ENCODE measurements at regions not wholly inside any gene's neighbourhood (a gene's known extent, or its start where the extent isn't known, plus 50 kb on each side); places are given as distances from the start of the nearest gene placed in this dataset.

DNA sequence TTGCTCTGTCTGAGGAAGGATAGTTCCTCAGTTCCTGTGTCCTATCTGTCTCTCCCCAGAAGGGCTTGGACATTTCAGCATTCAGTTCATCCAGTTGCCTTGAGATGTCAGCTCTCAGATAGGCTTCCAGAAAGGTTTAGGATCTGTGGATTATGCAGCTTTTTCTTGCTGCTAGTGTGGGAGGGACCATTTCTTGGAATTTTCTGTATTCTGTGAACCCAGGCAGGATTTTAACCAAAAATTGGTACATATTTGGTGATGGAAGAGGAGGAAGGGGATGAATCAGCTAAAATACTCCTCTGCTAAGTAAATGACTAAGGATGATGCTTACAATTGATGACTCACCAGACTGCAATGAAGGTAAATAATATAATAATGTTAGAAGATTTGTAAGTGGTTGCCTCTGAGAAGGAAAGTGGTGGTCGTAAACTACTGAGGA, 58.6 kb upstream of the DOCK10 start (continued):
- TF ChIP-seq, protein P1, sequence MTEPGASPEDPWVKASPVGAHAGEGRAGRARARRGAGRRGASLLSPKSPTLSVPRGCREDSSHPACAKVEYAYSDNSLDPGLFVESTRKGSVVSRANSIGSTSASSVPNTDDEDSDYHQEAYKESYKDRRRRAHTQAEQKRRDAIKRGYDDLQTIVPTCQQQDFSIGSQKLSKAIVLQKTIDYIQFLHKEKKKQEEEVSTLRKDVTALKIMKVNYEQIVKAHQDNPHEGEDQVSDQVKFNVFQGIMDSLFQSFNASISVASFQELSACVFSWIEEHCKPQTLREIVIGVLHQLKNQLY (CRISPR knock-in tag; IDR thresholded peaks at IDR 0.05): no peak
- TF ChIP-seq, protein P2, sequence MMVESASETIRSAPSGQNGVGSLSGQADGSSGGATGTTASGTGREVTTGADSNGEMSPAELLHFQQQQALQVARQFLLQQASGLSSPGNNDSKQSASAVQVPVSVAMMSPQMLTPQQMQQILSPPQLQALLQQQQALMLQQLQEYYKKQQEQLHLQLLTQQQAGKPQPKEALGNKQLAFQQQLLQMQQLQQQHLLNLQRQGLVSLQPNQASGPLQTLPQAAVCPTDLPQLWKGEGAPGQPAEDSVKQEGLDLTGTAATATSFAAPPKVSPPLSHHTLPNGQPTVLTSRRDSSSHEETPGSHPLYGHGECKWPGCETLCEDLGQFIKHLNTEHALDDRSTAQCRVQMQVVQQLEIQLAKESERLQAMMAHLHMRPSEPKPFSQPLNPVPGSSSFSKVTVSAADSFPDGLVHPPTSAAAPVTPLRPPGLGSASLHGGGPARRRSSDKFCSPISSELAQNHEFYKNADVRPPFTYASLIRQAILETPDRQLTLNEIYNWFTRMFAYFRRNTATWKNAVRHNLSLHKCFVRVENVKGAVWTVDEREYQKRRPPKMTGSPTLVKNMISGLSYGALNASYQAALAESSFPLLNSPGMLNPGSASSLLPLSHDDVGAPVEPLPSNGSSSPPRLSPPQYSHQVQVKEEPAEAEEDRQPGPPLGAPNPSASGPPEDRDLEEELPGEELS (CRISPR knock-in tag; IDR thresholded peaks at IDR 0.05): no peak
- TF ChIP-seq, protein P3, sequence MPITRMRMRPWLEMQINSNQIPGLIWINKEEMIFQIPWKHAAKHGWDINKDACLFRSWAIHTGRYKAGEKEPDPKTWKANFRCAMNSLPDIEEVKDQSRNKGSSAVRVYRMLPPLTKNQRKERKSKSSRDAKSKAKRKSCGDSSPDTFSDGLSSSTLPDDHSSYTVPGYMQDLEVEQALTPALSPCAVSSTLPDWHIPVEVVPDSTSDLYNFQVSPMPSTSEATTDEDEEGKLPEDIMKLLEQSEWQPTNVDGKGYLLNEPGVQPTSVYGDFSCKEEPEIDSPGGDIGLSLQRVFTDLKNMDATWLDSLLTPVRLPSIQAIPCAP (CRISPR knock-in tag; IDR thresholded peaks at IDR 0.05): no peak
- no peak for TF ChIP-seq MXD4 (CRISPR knock-in tag; IDR thresholded peaks at IDR 0.05; ENCODE audit: borderline replicate concordance)
- TF ChIP-seq, protein P4, sequence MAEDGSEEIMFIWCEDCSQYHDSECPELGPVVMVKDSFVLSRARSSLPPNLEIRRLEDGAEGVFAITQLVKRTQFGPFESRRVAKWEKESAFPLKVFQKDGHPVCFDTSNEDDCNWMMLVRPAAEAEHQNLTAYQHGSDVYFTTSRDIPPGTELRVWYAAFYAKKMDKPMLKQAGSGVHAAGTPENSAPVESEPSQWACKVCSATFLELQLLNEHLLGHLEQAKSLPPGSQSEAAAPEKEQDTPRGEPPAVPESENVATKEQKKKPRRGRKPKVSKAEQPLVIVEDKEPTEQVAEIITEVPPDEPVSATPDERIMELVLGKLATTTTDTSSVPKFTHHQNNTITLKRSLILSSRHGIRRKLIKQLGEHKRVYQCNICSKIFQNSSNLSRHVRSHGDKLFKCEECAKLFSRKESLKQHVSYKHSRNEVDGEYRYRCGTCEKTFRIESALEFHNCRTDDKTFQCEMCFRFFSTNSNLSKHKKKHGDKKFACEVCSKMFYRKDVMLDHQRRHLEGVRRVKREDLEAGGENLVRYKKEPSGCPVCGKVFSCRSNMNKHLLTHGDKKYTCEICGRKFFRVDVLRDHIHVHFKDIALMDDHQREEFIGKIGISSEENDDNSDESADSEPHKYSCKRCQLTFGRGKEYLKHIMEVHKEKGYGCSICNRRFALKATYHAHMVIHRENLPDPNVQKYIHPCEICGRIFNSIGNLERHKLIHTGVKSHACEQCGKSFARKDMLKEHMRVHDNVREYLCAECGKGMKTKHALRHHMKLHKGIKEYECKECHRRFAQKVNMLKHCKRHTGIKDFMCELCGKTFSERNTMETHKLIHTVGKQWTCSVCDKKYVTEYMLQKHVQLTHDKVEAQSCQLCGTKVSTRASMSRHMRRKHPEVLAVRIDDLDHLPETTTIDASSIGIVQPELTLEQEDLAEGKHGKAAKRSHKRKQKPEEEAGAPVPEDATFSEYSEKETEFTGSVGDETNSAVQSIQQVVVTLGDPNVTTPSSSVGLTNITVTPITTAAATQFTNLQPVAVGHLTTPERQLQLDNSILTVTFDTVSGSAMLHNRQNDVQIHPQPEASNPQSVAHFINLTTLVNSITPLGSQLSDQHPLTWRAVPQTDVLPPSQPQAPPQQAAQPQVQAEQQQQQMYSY (CRISPR knock-in tag; IDR thresholded peaks at IDR 0.05): no peak
- no peak for TF ChIP-seq ZNF416 (CRISPR knock-in tag; IDR thresholded peaks at IDR 0.05)

DNA sequence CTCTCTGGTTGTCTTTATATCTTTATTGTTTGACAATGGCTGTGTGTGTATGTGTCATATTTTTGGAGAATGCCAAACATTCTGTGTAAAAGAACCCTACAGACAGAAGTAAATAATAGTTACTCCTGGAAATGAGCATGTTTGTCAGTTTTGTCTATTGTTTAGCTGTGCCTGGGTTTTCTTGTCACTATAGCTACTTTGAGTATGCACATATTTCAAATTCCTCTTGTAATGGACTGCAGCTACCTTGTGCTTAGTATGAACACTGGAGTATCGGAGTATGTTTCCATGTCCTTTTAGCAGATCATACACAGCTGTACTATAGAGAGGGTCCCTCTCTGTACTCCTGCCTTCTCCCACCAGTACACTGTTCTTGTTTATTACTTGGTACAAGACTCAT, 58.0 kb upstream of the DOCK10 start:
- ATAC-seq: no peak; the same call in 1 of the 2 replicates

More for the DNA sequence above, 58.0 kb upstream of the DOCK10 start:
- Mint-ChIP-seq H3K27ac (no peak overlapping the region), H3K4me1 (peaks cover 11% of the 10 kb centered on the region), H3K4me3 (no peak overlapping the region), H3K27me3 (ENCODE audit: low read depth) (no peaks in the 10 kb centered on the region), H3K9me3 (peaks cover 7% of the 10 kb centered on the region; the same call in 1 of the 2 replicates), H3K36me3 (no peaks in the 10 kb centered on the region)
- POLR2A ChIA-PET: no interaction called here
- DNase-seq (ENCODE audit: low spot score): no peak
- TF ChIP-seq, protein P3 (CRISPR knock-in tag; IDR thresholded peaks at IDR 0.05): no peak
- TF ChIP-seq, protein P5, sequence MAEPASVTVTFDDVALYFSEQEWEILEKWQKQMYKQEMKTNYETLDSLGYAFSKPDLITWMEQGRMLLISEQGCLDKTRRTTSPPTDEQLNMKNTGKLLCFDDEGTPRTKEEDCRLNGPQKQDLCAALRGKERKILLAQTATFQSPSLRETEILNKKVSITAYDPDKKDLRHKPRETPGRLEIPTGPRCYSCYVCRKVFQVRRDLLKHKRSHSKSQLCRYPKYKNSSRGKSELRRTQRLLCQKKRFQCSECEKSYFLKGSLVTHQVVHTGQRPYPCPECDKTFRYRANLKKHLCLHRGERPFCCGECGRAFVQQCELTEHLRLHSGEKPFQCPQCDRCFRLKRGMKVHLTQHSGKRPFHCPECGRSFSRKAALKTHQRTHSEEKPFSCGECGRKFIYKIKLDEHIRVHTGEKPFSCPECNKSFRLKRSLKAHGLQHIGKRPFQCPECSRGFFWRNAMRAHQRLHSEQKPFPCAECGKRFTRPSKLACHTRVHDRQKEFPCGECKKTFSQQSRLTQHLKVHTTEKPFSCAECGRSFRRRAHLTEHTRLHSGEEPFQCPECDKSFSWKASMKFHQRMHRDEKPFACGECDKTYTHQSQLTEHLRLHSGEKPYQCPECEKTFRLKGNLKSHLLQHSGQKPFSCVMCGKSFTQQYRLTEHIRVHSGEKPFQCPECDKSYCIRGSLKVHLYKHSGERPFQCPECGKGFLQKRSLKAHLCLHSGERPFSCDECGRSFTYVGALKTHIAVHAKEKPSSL (CRISPR knock-in tag; conservative IDR thresholded peaks at IDR 0.05): no peak
- TF ChIP-seq, protein P6, sequence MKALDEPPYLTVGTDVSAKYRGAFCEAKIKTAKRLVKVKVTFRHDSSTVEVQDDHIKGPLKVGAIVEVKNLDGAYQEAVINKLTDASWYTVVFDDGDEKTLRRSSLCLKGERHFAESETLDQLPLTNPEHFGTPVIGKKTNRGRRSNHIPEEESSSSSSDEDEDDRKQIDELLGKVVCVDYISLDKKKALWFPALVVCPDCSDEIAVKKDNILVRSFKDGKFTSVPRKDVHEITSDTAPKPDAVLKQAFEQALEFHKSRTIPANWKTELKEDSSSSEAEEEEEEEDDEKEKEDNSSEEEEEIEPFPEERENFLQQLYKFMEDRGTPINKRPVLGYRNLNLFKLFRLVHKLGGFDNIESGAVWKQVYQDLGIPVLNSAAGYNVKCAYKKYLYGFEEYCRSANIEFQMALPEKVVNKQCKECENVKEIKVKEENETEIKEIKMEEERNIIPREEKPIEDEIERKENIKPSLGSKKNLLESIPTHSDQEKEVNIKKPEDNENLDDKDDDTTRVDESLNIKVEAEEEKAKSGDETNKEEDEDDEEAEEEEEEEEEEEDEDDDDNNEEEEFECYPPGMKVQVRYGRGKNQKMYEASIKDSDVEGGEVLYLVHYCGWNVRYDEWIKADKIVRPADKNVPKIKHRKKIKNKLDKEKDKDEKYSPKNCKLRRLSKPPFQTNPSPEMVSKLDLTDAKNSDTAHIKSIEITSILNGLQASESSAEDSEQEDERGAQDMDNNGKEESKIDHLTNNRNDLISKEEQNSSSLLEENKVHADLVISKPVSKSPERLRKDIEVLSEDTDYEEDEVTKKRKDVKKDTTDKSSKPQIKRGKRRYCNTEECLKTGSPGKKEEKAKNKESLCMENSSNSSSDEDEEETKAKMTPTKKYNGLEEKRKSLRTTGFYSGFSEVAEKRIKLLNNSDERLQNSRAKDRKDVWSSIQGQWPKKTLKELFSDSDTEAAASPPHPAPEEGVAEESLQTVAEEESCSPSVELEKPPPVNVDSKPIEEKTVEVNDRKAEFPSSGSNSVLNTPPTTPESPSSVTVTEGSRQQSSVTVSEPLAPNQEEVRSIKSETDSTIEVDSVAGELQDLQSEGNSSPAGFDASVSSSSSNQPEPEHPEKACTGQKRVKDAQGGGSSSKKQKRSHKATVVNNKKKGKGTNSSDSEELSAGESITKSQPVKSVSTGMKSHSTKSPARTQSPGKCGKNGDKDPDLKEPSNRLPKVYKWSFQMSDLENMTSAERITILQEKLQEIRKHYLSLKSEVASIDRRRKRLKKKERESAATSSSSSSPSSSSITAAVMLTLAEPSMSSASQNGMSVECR (CRISPR knock-in tag; IDR thresholded peaks at IDR 0.05; ENCODE audit: borderline replicate concordance): no peak
- CTCF ChIA-PET: no interaction called here

Data from WTC11 (cell line).